GM21423 (cell line): ENCODE measurements at regions not wholly inside any gene's neighbourhood (a gene's known extent, or its start where the extent isn't known, plus 50 kb on each side); places are given as distances from the start of the nearest gene placed in this dataset.

Experiments used
- ATAC-seq: cut with Tn5 transposase; IDR thresholded peaks from one replicate; pipeline ENCODE4 v1.9.1; 2021; ENCODE audit warnings: mild to moderate bottlenecking, moderate library complexity; ENCODE audit not compliant: unreplicated experiment

DNA sequence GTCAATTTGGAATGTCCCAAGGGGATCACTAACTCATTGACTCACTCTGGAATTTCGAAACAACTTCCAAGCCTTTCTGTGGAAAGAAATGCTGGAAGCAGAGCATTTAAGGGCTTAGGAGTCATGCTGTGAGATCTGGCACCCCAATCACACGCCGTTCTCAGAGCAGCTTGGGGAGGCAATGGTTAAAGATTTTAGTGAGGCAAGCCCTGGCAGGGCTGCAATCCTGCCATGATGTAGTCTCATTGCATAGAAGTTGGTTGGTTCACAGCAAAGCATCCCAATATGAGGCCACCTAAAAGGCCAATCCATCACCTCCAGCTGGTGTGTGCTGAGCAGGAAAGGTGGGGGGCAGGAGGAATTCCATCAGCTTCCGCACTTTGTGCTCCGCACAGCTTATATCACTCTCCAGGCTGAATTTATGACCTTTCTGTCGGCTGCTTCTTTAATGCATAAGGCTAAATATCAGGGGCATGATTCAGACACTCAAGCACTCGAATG lies 1043.9 kb upstream of the POU3F3 start:
- no peak for ATAC-seq

DNA sequence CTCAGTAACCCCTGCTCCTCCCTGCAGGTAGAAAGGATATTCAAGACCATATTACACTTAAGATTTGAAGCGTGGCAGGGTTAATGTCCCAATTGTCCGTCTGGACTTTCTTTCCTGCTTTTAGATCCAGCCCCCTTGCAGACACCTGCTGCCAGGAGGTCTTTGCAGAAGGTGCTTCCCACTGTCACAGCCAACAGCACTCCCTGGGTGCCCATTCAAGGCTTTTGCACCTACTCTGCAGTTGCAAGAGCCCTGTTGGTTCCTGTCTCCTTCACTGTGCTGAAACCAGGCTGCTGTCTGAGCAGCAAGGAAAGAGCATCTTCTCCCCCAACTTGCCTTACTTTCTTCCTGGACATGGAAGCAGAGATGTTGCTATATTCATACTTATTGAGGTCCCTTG lies 1043.0 kb upstream of the POU3F3 start:
- no peak for ATAC-seq

GRCh38 chr2:103814016-103814415 lies 1039.9 kb upstream of the POU3F3 start:
- ATAC-seq: no peak

DNA sequence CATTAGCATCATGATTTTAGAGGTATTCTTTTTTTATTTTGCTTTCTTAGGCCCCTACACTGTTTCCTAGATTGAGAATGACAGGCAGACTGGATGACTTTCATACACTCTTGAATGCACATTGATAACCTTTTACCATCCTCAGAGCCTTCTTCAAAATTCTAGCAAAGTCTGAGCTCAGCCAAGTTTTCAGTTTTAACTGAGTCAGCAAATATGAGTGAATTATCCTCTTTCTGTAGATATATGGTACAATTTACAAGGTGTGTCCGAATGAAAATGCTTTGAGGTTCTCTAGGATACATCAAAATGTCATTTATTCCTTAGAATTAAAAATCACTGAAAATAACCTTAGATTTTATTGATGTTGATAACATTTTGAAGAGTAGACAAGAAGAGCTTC lies 1038.2 kb upstream of the POU3F3 start:
- no peak for ATAC-seq

DNA sequence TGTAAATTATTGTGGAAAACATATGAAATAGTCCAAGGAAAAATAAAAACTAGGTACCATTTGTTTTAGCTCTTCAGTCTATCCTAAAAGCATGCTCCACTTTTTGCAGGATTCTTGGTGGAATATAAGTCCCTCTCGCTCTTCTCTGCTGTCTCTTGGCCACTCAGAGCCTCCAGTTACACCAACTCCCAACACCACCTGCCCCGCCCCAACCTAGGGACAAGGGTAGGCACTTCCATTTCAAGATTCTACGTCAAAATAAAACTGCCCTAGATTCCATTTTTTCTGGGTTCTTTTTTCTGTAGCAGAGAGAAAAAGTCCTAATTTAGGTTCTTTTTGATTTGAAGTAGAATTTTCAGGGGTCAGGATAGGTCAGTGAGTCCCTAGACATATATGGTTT lies 1036.2 kb upstream of the POU3F3 start:
- ATAC-seq: no peak

- no peak for ATAC-seq
Measured at GRCh38 chr2:103818176-103818575, 1035.7 kb upstream of the POU3F3 start.

DNA sequence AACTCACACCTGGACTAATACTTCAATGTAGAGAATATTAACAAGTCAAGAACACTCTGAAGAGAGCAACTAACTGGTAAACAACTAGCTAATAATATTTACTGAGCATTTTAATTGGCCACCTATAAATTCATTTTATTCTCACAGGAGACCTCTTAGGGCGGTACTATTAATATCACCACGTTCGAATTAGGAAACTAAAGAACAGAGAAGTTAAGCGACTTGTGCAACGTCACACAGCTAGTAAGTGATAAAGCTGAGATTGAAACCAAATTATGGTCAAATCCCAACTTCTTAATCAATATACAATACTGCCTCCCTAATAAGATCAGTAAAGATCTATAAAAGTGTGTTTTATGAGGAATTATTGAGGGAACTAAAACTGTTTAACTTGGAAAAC lies 1034.3 kb upstream of the POU3F3 start:
- no peak for ATAC-seq

GRCh38 chr2:103823847-103824246 lies 1030.1 kb upstream of the POU3F3 start:
- ATAC-seq: no peak

- ATAC-seq: no peak
Measured at GRCh38 chr2:103847276-103847675, 1006.6 kb upstream of the POU3F3 start.

- ATAC-seq: no peak
Measured at GRCh38 chr2:103859238-103859637, 994.7 kb upstream of the POU3F3 start.

GRCh38 chr2:103860016-103860415 lies 993.9 kb upstream of the POU3F3 start:
- no peak for ATAC-seq

- no peak for ATAC-seq
Measured at GRCh38 chr2:103868396-103868795, 985.5 kb upstream of the POU3F3 start.

- ATAC-seq: no peak
Measured at GRCh38 chr2:103873716-103874351, 980.1 kb upstream of the POU3F3 start.

GRCh38 chr2:103875131-103875530 lies 978.8 kb upstream of the POU3F3 start:
- no peak for ATAC-seq

DNA sequence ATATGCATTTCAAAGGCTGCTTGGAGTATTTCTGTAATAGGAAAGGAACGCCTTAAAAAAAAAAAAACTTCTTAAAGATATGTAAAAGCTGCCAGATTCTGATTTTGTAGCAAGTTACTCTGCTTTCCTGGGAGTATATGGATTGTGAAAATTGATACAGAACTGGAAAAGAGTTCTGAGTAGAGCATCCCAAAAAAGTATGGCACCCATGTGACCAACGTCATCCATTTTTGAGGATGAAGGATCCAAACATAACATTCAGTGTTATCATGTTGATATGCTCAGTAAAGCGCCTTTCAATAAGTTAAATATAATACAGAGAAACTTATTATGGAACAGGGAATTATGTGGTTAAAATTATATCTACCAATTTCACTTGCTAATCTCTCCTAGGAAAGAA lies 978.4 kb upstream of the POU3F3 start:
- no peak for ATAC-seq

GRCh38 chr2:103876611-103877010 lies 977.3 kb upstream of the POU3F3 start:
- no peak for ATAC-seq

GRCh38 chr2:103879101-103879500 lies 974.8 kb upstream of the POU3F3 start:
- ATAC-seq: no peak

DNA sequence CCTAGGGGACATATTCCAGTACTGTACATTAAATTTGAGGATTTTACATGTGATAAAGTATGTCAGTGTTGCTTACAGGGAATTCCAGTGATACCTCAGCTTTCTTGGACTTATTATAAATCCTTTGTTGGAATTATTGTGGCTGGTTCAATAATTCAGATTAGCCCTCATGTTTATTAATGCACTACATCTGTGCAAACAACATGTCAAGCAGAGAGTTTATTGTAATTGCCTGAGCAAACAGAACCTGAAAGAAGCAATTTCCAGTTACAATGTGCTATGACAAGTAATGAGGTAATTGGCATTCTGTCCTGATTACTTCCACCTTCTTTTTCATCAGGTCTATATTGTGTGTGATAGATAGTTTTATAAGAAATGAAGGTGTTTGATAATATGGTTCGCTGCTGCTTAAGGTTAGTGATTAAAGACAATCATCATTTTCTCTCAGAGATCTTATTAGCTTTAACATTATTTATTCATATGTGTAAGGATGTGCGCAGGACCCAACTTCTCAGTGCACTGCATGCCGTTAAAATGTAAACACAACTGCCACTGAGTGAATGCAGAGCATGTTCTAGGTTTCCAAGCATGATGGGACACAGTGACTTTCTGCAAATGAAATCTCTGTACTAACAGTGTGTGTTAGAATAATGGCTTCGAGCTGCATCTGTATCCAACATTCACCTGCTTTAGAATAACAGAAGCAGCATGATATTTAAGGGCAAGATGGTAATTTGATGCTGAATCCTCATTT lies 973.7 kb upstream of the POU3F3 start:
- ATAC-seq: no peak

DNA sequence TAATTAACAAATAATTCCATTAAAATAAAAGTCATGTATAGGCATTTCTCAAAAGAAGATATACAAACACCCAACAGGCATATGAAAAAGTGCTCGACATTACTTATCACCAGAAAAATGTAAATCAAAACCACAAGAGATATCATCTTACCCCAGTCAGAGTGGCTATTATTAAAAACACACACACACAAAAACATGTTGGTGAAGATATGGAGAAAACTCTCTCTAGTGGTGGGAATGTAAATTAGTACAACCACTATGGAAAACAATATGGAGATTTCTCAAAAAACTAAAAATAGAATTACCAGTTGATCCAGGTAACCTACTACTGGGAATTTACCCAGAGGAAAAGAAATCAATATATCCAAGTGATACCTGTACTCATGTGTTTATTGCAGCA lies 966.3 kb upstream of the POU3F3 start:
- no peak for ATAC-seq

GRCh38 chr2:103896182-103896581 lies 957.7 kb upstream of the POU3F3 start:
- ATAC-seq: no peak

GRCh38 chr2:103898561-103898960 lies 955.4 kb upstream of the POU3F3 start:
- no peak for ATAC-seq

GRCh38 chr2:103902347-103902746 lies 951.6 kb upstream of the POU3F3 start:
- no peak for ATAC-seq

GRCh38 chr2:103921161-103921560 lies 932.8 kb upstream of the POU3F3 start:
- ATAC-seq: no peak
